Epithelial cell of esophagus (primary cell): ENCODE measurements at regions not wholly inside any gene's neighbourhood (a gene's known extent, or its start where the extent isn't known, plus 50 kb on each side); places are given as distances from the start of the nearest gene placed in this dataset.
"Not testable (repeated sequence)": the region's sequence is repeated elsewhere in the genome, so short reads cannot be mapped to it uniquely, and the experiment has no call there.

ENCODE experiments used
- DNase-seq: peaks from one replicate; pipeline ENCODE4 v3.0.0; 2010; ENCODE audit warnings: low read depth
- H3K4me3 ChIP-seq: 2 replicates; pipeline ENCODE4 v1.5.1; 2011; ENCODE audit warnings: mild to moderate bottlenecking, low read length, control low read depth
- CTCF ChIP-seq: IDR thresholded peaks from 2 replicates; pipeline ENCODE4 v1.5.1; 2011; ENCODE audit warnings: low read depth, mild to moderate bottlenecking, low read length, control low read depth, inconsistent platforms; ENCODE audit not compliant: insufficient read depth; ENCODE audit errors: missing control alignments

- no peak for TF ChIP-seq CTCF
- no peak for DNase-seq
- no peak overlapping the region for H3K4me3 ChIP-seq
These were observed 1418.5 kb downstream of the KHDRBS2 start for GRCh38 chr6:60867548-60867947.

- DNase-seq = peak; percentile 13
These were observed 1442.6 kb downstream of the KHDRBS2 start for GRCh38 chr6:60843175-60843982.

GRCh38 chr6:60830726-60831125, 1455.3 kb downstream of the KHDRBS2 start:
- H3K4me3 ChIP-seq, DNase-seq: not testable (repeated sequence)

More at GRCh38 chr6:60843175-60843982, 1442.6 kb downstream of the KHDRBS2 start:
- H3K4me3 ChIP-seq = not testable (repeated sequence)

GRCh38 chr6:60822597-60822996, 1463.4 kb downstream of the KHDRBS2 start:
- not testable (repeated sequence) for H3K4me3 ChIP-seq, DNase-seq

GRCh38 chr6:60818072-60818471, 1468.0 kb downstream of the KHDRBS2 start:
- not testable (repeated sequence) for H3K4me3 ChIP-seq

GRCh38 chr6:60814784-60815183, 1471.2 kb downstream of the KHDRBS2 start:
- not testable (repeated sequence) for H3K4me3 ChIP-seq, DNase-seq

More at GRCh38 chr6:60818072-60818471, 1468.0 kb downstream of the KHDRBS2 start:
- DNase-seq = not testable (repeated sequence)

GRCh38 chr6:60813897-60814596, 1472.0 kb downstream of the KHDRBS2 start:
- not testable (repeated sequence) for H3K4me3 ChIP-seq, DNase-seq

- not testable (repeated sequence) for DNase-seq, H3K4me3 ChIP-seq
These were observed 1475.8 kb downstream of the KHDRBS2 start for GRCh38 chr6:60810216-60810615.

GRCh38 chr6:60799146-60799545, 1486.9 kb downstream of the KHDRBS2 start:
- peak; percentile 1 for DNase-seq
- not testable (repeated sequence) for H3K4me3 ChIP-seq

- not testable (repeated sequence) for DNase-seq
These were observed 1488.2 kb downstream of the KHDRBS2 start for GRCh38 chr6:60797831-60798230.

GRCh38 chr6:60789601-60790000, 1496.4 kb downstream of the KHDRBS2 start:
- H3K4me3 ChIP-seq, DNase-seq: not testable (repeated sequence)

More at GRCh38 chr6:60797831-60798230, 1488.2 kb downstream of the KHDRBS2 start:
- H3K4me3 ChIP-seq = not testable (repeated sequence)

- not testable (repeated sequence) for DNase-seq, H3K4me3 ChIP-seq
These were observed 1503.1 kb downstream of the KHDRBS2 start for GRCh38 chr6:60782698-60783464.

GRCh38 chr6:60779591-60779990, 1506.4 kb downstream of the KHDRBS2 start:
- not testable (repeated sequence) for H3K4me3 ChIP-seq, DNase-seq

- H3K4me3 ChIP-seq, DNase-seq: not testable (repeated sequence)
These were observed 1518.1 kb downstream of the KHDRBS2 start for GRCh38 chr6:60767791-60768499.

- not testable (repeated sequence) for H3K4me3 ChIP-seq, DNase-seq
These were observed 1520.7 kb downstream of the KHDRBS2 start for GRCh38 chr6:60765331-60765730.

- DNase-seq, H3K4me3 ChIP-seq: not testable (repeated sequence)
These were observed 1522.5 kb downstream of the KHDRBS2 start for GRCh38 chr6:60763464-60764080.

GRCh38 chr6:60760928-60761327, 1525.1 kb downstream of the KHDRBS2 start:
- DNase-seq, H3K4me3 ChIP-seq: not testable (repeated sequence)
